Panc1 (cell line): ENCODE measurements at regions not wholly inside any gene's neighbourhood (a gene's known extent, or its start where the extent isn't known, plus 50 kb on each side); places are given as distances from the start of the nearest gene placed in this dataset.

Source experiments
- ATAC-seq: fragments of 200-7000 bp; cut with Tn5 transposase; 2 replicates; pipeline ENCODE4 v1.9.1; 2020; ENCODE audit warnings: mild to moderate bottlenecking, moderate library complexity
- BruUV-seq: library from RNA; stranded (reverse); fragments of 400-500 nt; replicated peaks from 2 replicates; lab custom pipeline; 2021; lab: Mats Ljungman, UMichigan
- CTCF ChIA-PET: fragments of 300-600 bp; sonication (Branson Sonifier 250); formaldehyde crosslinking; loops from one replicate; lab custom pipeline; 2022; ENCODE audit warnings: antibody characterized with exemption; lab: Charles Lee
- POLR2A ChIA-PET: fragments of 300-600 bp; sonication (Branson Sonifier 250); formaldehyde crosslinking; loops from one replicate; lab custom pipeline; 2022; ENCODE audit warnings: antibody characterized with exemption; lab: Charles Lee
- DNase-seq: peaks from one replicate; pipeline ENCODE4 v3.0.0-alpha.2; 2010; ENCODE audit warnings: low read depth, low spot score
- H3K27ac ChIP-seq: 2 replicates; pipeline ENCODE4 v1.5.1; 2011; ENCODE audit warnings: mild to moderate bottlenecking, low read length, inconsistent platforms
- H3K27me3 ChIP-seq: fragments of 200-500 bp; sonication (Bioruptor generic); 2 replicates; pipeline ENCODE4 v1.6.0; 2014; ENCODE audit warnings: low read length, inconsistent platforms; ENCODE audit not compliant: control insufficient read depth, insufficient read depth
- H3K36me3 ChIP-seq: fragments of 200-500 bp; sonication (Bioruptor generic); 2 replicates; pipeline ENCODE4 v1.5.1; 2014; ENCODE audit warnings: inconsistent platforms, mild to moderate bottlenecking, low read length, moderate library complexity; ENCODE audit not compliant: control insufficient read depth, insufficient read depth
- H3K4me1 ChIP-seq: 2 replicates; pipeline ENCODE4 v1.5.1; 2011; ENCODE audit warnings: inconsistent platforms, mild to moderate bottlenecking, low read length, moderate library complexity; ENCODE audit not compliant: control insufficient read depth, insufficient read depth
- H3K4me3 ChIP-seq, 2 experiments: 2 replicates each; pipeline ENCODE4 v1.5.1; 2011 to 2012; ENCODE audit warnings: low read depth in 2 of 2, low read length in 2 of 2, mild to moderate bottlenecking in 2 of 2, inconsistent platforms in 1 of 2, moderate library complexity in 1 of 2
- H3K9me3 ChIP-seq: fragments of 200-500 bp; sonication (Bioruptor generic); 2 replicates; pipeline ENCODE4 v1.5.1; 2014; ENCODE audit warnings: low read depth, mild to moderate bottlenecking, inconsistent platforms, low read length, moderate library complexity; ENCODE audit not compliant: control insufficient read depth, insufficient read depth
- CTCF ChIP-seq: fragments of 450-650 bp; IDR thresholded peaks from 2 replicates; pipeline ENCODE4 v1.5.1; 2017; ENCODE audit warnings: mild to moderate bottlenecking
- POLR2AphosphoS5 ChIP-seq: IDR thresholded peaks from 2 replicates; pipeline ENCODE4 v1.6.1; 2012; ENCODE audit warnings: mild to moderate bottlenecking, low read depth, low read length, moderate library complexity
- REST ChIP-seq, 2 experiments: IDR thresholded peaks; 2 replicates each; pipeline ENCODE4 v1.6.1; 2011 to 2012; ENCODE audit warnings: low read depth in 2 of 2, control low read depth in 1 of 2, low read length in 1 of 2, mild to moderate bottlenecking in 1 of 2, moderate library complexity in 1 of 2; ENCODE audit not compliant: insufficient read depth in 1 of 2
- SIN3A ChIP-seq: IDR thresholded peaks from 2 replicates; pipeline ENCODE4 v1.6.1; 2012; ENCODE audit warnings: low read depth, mild to moderate bottlenecking, low read length, moderate library complexity, borderline replicate concordance; ENCODE audit not compliant: insufficient read depth
- TCF7L2 ChIP-seq: IDR thresholded peaks from 2 replicates; pipeline ENCODE4 v1.6.1; 2011; ENCODE audit warnings: mild to moderate bottlenecking, low read depth, low read length, inconsistent platforms
- in situ Hi-C: cut with HindIII; loops from 2 replicates; pipeline ENCODE4 v1.10.0; 2016; ENCODE audit warnings: low sequenced_read_pairs, low pct_unique_long_range_greater_than_20kb
- intact Hi-C: fragments of 100-400 bp; cut with micrococcal nuclease; formaldehyde crosslinking; loops from one replicate; pipeline ENCODE4 v1.10.0; 2022; ENCODE audit not compliant: unreplicated experiment

GRCh38 chrX:25860322-25860721 lies 277.8 kb upstream of the MAGEB18 start:
- no peak for DNase-seq
- in situ Hi-C loops = no loop called here
- Histone ChIP-seq H3K27me3 (no peaks in the 10 kb centered on the region), H3K9me3 (no peaks in the 10 kb centered on the region), H3K27ac (no peak overlapping the region), H3K36me3 (no peaks in the 10 kb centered on the region), H3K4me1 (no peaks in the 10 kb centered on the region), H3K4me3 (no peak overlapping the region)
- CTCF ChIA-PET = no interaction called here
- no peak for TF ChIP-seq REST (IDR thresholded peaks at IDR 0.05; ENCODE audit: insufficient read depth in 1 of 2, low read depth in 2 of 2, low read length in 1 of 2)
- TF ChIP-seq TCF7L2 = no peak
- no peak for TF ChIP-seq SIN3A
- TF ChIP-seq CTCF = no peak
- no peak for TF ChIP-seq POLR2AphosphoS5
- no peak for ATAC-seq
- intact Hi-C loops = no loop called here
- no TSS peak for BruUV-seq
- POLR2A ChIA-PET = no interaction called here

- DNase-seq (no peak), ATAC-seq (no peak)
- Histone ChIP-seq H3K27me3 (no peaks in the 10 kb centered on the region), H3K4me3 (no peak overlapping the region), H3K9me3 (no peaks in the 10 kb centered on the region), H3K36me3 (no peaks in the 10 kb centered on the region), H3K27ac (no peak overlapping the region), H3K4me1 (no peaks in the 10 kb centered on the region)
- no TSS peak for BruUV-seq
- POLR2A ChIA-PET = no interaction called here
- CTCF ChIA-PET = no interaction called here
- in situ Hi-C loops = no loop called here
- TF ChIP-seq SIN3A (no peak), POLR2AphosphoS5 (no peak)
- intact Hi-C loops = no loop called here
Measured at GRCh38 chrX:25869761-25870160, 268.4 kb upstream of the MAGEB18 start.

GRCh38 chrX:25872786-25873185 lies 265.4 kb upstream of the MAGEB18 start:
- no peaks in the 10 kb centered on the region for H3K9me3 ChIP-seq
- intact Hi-C loops (no loop called here), in situ Hi-C loops (no loop called here)
- TF ChIP-seq SIN3A (no peak), TCF7L2 (no peak), REST (IDR thresholded peaks at IDR 0.05; ENCODE audit: insufficient read depth in 1 of 2, low read depth in 2 of 2, low read length in 1 of 2) (no peak), CTCF (no peak), POLR2AphosphoS5 (no peak)
- H3K27ac ChIP-seq = no peak overlapping the region
- ChIA-PET POLR2A (no interaction called here), CTCF (no interaction called here)
- no peaks in the 10 kb centered on the region for H3K4me1 ChIP-seq
- no peak for ATAC-seq
- BruUV-seq = no TSS peak
- no peaks in the 10 kb centered on the region for H3K27me3 ChIP-seq
- no peak overlapping the region for H3K4me3 ChIP-seq
- H3K36me3 ChIP-seq = no peaks in the 10 kb centered on the region
- DNase-seq = no peak
